HEK293 (cell line): ENCODE measurements at regions not wholly inside any gene's neighbourhood (a gene's known extent, or its start where the extent isn't known, plus 50 kb on each side); places are given as distances from the start of the nearest gene placed in this dataset.

Experiments used
- CTCF ChIA-PET: fragments of 350-600 bp; formaldehyde crosslinking; extraction: SDS; loops from one replicate; lab custom pipeline; 2021; ENCODE audit warnings: antibody characterized with exemption; lab: Yijun Ruan, JAX
- POLR2A ChIA-PET: fragments of 300-600 bp; formaldehyde crosslinking; extraction: SDS; loops from one replicate; lab custom pipeline; 2020; ENCODE audit warnings: antibody characterized with exemption, inconsistent platforms; lab: Yijun Ruan, JAX
- H3K27ac ChIP-seq: fragments of 200-500 bp; sonication (Bioruptor generic); 2 replicates; pipeline ENCODE4 v1.5.1; 2014; ENCODE audit warnings: low read depth, low read length, control low read depth, inconsistent platforms; ENCODE audit errors: extremely low read depth
- H3K36me3 ChIP-seq, 2 experiments: fragments of 200-500 bp in 1 of 2; sonication (Bioruptor generic) in 1 of 2; 1 replicate in 1 of 2; 2 replicates in 1 of 2; pipeline ENCODE4 v1.5.1; 2014 to 2017; ENCODE audit warnings: inconsistent platforms in 2 of 2, low read length in 2 of 2; ENCODE audit not compliant: control insufficient read depth in 2 of 2, insufficient read depth in 1 of 2
- H3K4me1 ChIP-seq: fragments of 200-500 bp; sonication (Bioruptor generic); 2 replicates; pipeline ENCODE4 v1.5.1; 2014; ENCODE audit warnings: mild to moderate bottlenecking, low read length, inconsistent platforms; ENCODE audit not compliant: control insufficient read depth, insufficient read depth
- H3K4me3 ChIP-seq: 2 replicates; pipeline ENCODE4 v1.5.1; 2011; ENCODE audit warnings: low read depth, mild to moderate bottlenecking, control low read depth, low read length, moderate library complexity
- H3K9me3 ChIP-seq: fragments of 200-500 bp; sonication (Bioruptor generic); 2 replicates; pipeline ENCODE4 v1.5.1; 2014; ENCODE audit warnings: low read depth, low read length, inconsistent platforms; ENCODE audit not compliant: control insufficient read depth, insufficient read depth
- GLIS1 ChIP-seq: fragments of 450-650 bp; formaldehyde crosslinking; IDR thresholded peaks from 2 replicates; pipeline ENCODE4 v1.5.1; 2016; ENCODE audit warnings: missing biosample characterization, missing genetic modification characterization
- HOXC10 ChIP-seq: sonication (generic); formaldehyde crosslinking; IDR thresholded peaks from 2 replicates; pipeline ENCODE4 v1.8.1; 2023; ENCODE audit warnings: mild to moderate bottlenecking, missing genetic modification reagents
- OVOL3 ChIP-seq: fragments of 450-650 bp; formaldehyde crosslinking; IDR thresholded peaks from 2 replicates; pipeline ENCODE4 v1.5.1; 2016; ENCODE audit warnings: missing biosample characterization, missing genetic modification characterization
- SCRT1 ChIP-seq: fragments of 450-650 bp; formaldehyde crosslinking; IDR thresholded peaks from 2 replicates; pipeline ENCODE4 v1.5.1; 2016; ENCODE audit warnings: missing biosample characterization, missing genetic modification characterization, borderline replicate concordance
- SP7 ChIP-seq: fragments of 450-650 bp; formaldehyde crosslinking; IDR thresholded peaks from 2 replicates; pipeline ENCODE4 v1.5.1; 2016; ENCODE audit warnings: missing biosample characterization, missing genetic modification characterization
- TCF7L2 ChIP-seq: IDR thresholded peaks from 2 replicates; pipeline ENCODE4 v1.6.1; 2011; ENCODE audit warnings: low read depth, mild to moderate bottlenecking, inconsistent platforms, low read length, moderate library complexity, borderline replicate concordance
- YY2 ChIP-seq: fragments of 450-650 bp; formaldehyde crosslinking; IDR thresholded peaks from 2 replicates; pipeline ENCODE4 v1.5.1; 2016; ENCODE audit warnings: missing biosample characterization, missing genetic modification characterization
- ZEB2 ChIP-seq: fragments of 450-650 bp; formaldehyde crosslinking; IDR thresholded peaks from 2 replicates; pipeline ENCODE4 v1.5.1; 2016; ENCODE audit warnings: missing biosample characterization, missing genetic modification characterization
- ZNF140 ChIP-seq: fragments of 450-650 bp; formaldehyde crosslinking; IDR thresholded peaks from 2 replicates; pipeline ENCODE4 v1.5.1; 2016; ENCODE audit warnings: missing biosample characterization, missing genetic modification characterization
- ZNF157 ChIP-seq: fragments of 450-650 bp; formaldehyde crosslinking; IDR thresholded peaks from 2 replicates; pipeline ENCODE4 v1.5.1; 2016; ENCODE audit warnings: missing biosample characterization, missing genetic modification characterization
- ZNF2 ChIP-seq: fragments of 450-650 bp; formaldehyde crosslinking; IDR thresholded peaks from 2 replicates; pipeline ENCODE4 v1.5.1; 2016; ENCODE audit warnings: missing biosample characterization, missing genetic modification characterization
- ZNF214 ChIP-seq: fragments of 450-650 bp; formaldehyde crosslinking; IDR thresholded peaks from 2 replicates; pipeline ENCODE4 v1.5.1; 2017; ENCODE audit warnings: missing biosample characterization, mild to moderate bottlenecking, missing genetic modification characterization, borderline replicate concordance
- ZNF23 ChIP-seq: fragments of 450-650 bp; formaldehyde crosslinking; IDR thresholded peaks from 2 replicates; pipeline ENCODE4 v1.5.1; 2016; ENCODE audit warnings: missing biosample characterization, missing genetic modification characterization, borderline replicate concordance
- ZNF292 ChIP-seq: fragments of 450-650 bp; formaldehyde crosslinking; IDR thresholded peaks from 2 replicates; pipeline ENCODE4 v1.5.1; 2016; ENCODE audit warnings: low read depth, missing biosample characterization, missing genetic modification characterization, borderline replicate concordance
- ZNF335 ChIP-seq: fragments of 450-650 bp; formaldehyde crosslinking; conservative IDR thresholded peaks from 2 replicates; pipeline ENCODE4 v1.5.1; 2016; ENCODE audit warnings: missing biosample characterization, missing genetic modification characterization
- ZNF362 ChIP-seq: fragments of 450-650 bp; formaldehyde crosslinking; IDR thresholded peaks from 2 replicates; pipeline ENCODE4 v1.5.1; 2016; ENCODE audit warnings: missing biosample characterization, missing genetic modification characterization
- ZNF391 ChIP-seq: fragments of 450-650 bp; formaldehyde crosslinking; IDR thresholded peaks from 2 replicates; pipeline ENCODE4 v1.5.1; 2016; ENCODE audit warnings: low read depth, missing biosample characterization, missing genetic modification characterization, borderline replicate concordance
- ZNF398 ChIP-seq: fragments of 450-650 bp; formaldehyde crosslinking; IDR thresholded peaks from 2 replicates; pipeline ENCODE4 v1.5.1; 2017; ENCODE audit warnings: missing biosample characterization, missing genetic modification characterization
- ZNF433 ChIP-seq: fragments of 450-650 bp; formaldehyde crosslinking; IDR thresholded peaks from 2 replicates; pipeline ENCODE4 v1.5.1; 2016; ENCODE audit warnings: missing biosample characterization, missing genetic modification characterization, low read depth
- ZNF513 ChIP-seq: fragments of 450-650 bp; IDR thresholded peaks from 2 replicates; pipeline ENCODE4 v1.5.1; 2018; ENCODE audit warnings: missing biosample characterization, missing genetic modification characterization
- ZNF558 ChIP-seq: fragments of 450-650 bp; formaldehyde crosslinking; IDR thresholded peaks from 2 replicates; pipeline ENCODE4 v1.5.1; 2016; ENCODE audit warnings: missing biosample characterization, missing genetic modification characterization
- ZNF561 ChIP-seq: fragments of 450-650 bp; IDR thresholded peaks from 2 replicates; pipeline ENCODE4 v1.5.1; 2018; ENCODE audit warnings: missing biosample characterization, missing genetic modification characterization, borderline replicate concordance
- ZNF621 ChIP-seq: fragments of 450-650 bp; formaldehyde crosslinking; IDR thresholded peaks from 2 replicates; pipeline ENCODE4 v1.5.1; 2017; ENCODE audit warnings: missing biosample characterization, missing genetic modification characterization
- ZNF692 ChIP-seq: fragments of 450-650 bp; formaldehyde crosslinking; IDR thresholded peaks from 2 replicates; pipeline ENCODE4 v1.5.1; 2016; ENCODE audit warnings: missing biosample characterization, missing genetic modification characterization
- ZNF747 ChIP-seq: fragments of 450-650 bp; formaldehyde crosslinking; IDR thresholded peaks from 2 replicates; pipeline ENCODE4 v1.5.1; 2016; ENCODE audit warnings: missing biosample characterization, missing genetic modification characterization

- Histone ChIP-seq H3K27ac (no peak overlapping the region), H3K4me3 (no peak overlapping the region), H3K4me1 (no peaks in the 10 kb centered on the region), H3K36me3 (no peaks in the 10 kb centered on the region), H3K9me3 (no peaks in the 10 kb centered on the region)
- POLR2A ChIA-PET: no interaction called here
- TF ChIP-seq ZEB2 (tag by site-specific recombination) (no peak), ZNF292 (tag by site-specific recombination) (no peak), ZNF362 (tag by site-specific recombination) (no peak), SCRT1 (tag by site-specific recombination) (no peak), ZNF561 (tag by site-specific recombination) (no peak), ZNF433 (no peak), ZNF391 (tag by site-specific recombination) (no peak), ZNF140 (tag by site-specific recombination) (no peak), ZNF157 (no peak), ZNF621 (tag by site-specific recombination) (no peak), OVOL3 (no peak), SP7 (tag by site-specific recombination) (no peak), ZNF513 (tag by site-specific recombination) (no peak), ZNF2 (no peak), HOXC10 (no peak), ZNF747 (tag by site-specific recombination) (no peak), ZNF692 (tag by site-specific recombination) (no peak), GLIS1 (tag by site-specific recombination) (no peak), ZNF398 (tag by site-specific recombination) (no peak), ZNF335 (tag by site-specific recombination) (no peak)
- CTCF ChIA-PET: interaction anchor here (0.6 to 0.8 kb wide), 3 partner anchors 25 to 200 kb away, joined by 4 to 7 read pairs (median 4); no protein-coding TSS in a partner anchor
Observed at GRCh38 chr1:116284819-116285390, 88.1 kb upstream of the ATP1A1 start.

GRCh38 chr1:116286541-116286971 is 86.5 kb upstream of the ATP1A1 start:
- CTCF ChIA-PET: no interaction called here
- H3K4me3 ChIP-seq: no peak overlapping the region
- H3K9me3 ChIP-seq: no peaks in the 10 kb centered on the region
- no peak for TF ChIP-seq ZNF362 (tag by site-specific recombination)
- no peak for TF ChIP-seq ZNF23 (tag by site-specific recombination)
- no peak for TF ChIP-seq ZNF214 (tag by site-specific recombination)
- no peak for TF ChIP-seq ZNF558 (tag by site-specific recombination)
- TF ChIP-seq YY2 (tag by site-specific recombination): no peak
- TF ChIP-seq TCF7L2: no peak
- H3K36me3 ChIP-seq: no peaks in the 10 kb centered on the region
- H3K27ac ChIP-seq: no peak overlapping the region
- no peaks in the 10 kb centered on the region for H3K4me1 ChIP-seq
- POLR2A ChIA-PET: no interaction called here
